ENCODE measurements at regions not wholly inside any gene's neighbourhood (a gene's known extent, or its start where the extent isn't known, plus 50 kb on each side); places are given as distances from the start of the nearest gene placed in this dataset.

DNA sequence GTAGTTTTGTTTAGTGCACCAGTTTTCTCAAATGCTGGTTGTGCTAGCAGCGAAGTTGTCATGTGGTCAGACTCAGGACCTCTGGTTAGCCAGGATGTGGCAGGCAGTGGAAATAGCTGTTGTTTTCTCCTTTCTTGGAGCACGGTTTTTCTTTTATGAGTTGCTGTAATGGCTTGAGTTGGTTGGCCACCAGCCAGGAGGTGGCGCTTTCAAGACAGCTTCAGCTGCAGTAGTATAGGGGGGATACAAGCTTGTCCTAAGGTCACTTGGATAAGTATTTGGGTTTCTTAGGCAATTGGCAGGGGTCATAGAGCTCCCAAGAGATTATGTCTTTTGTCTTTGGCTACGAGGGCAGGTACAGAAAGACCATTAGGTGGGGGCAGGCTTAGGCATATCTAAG, 274.2 kb upstream of the TARS1 start:
- Histone ChIP-seq H3K9ac (ENCODE audit: control insufficient read depth, extremely low read depth, insufficient read depth, low read length) (no peak overlapping the region), H3K9me1 (ENCODE audit: control insufficient read depth, extremely low read depth, insufficient read depth, low read length) (no peaks in the 10 kb centered on the region), H3K4me1 (ENCODE audit: control insufficient read depth, extremely low read depth, insufficient read depth, low read length) (no peaks in the 10 kb centered on the region), H3K79me2 (ENCODE audit: control insufficient read depth, insufficient read depth, low read length) (no peaks in the 10 kb centered on the region), H3K27me3 (ENCODE audit: control insufficient read depth, extremely low read depth, insufficient read depth, low read length) (no peaks in the 10 kb centered on the region), H2AFZ (ENCODE audit: control insufficient read depth, low read length) (no peak overlapping the region), H3K4me2 (ENCODE audit: control insufficient read depth, extremely low read depth, insufficient read depth, low read depth, low read length) (no peak overlapping the region), H3K4me3 (ENCODE audit: control insufficient read depth in 2 of 3, extremely low read depth in 1 of 3, insufficient read depth in 2 of 3, low read depth in 1 of 3, low read length in 3 of 3) (no peak overlapping the region), H4K20me1 (ENCODE audit: control insufficient read depth, extremely low read depth, insufficient read depth, low read length) (no peaks in the 10 kb centered on the region), H3K36me3 (ENCODE audit: control insufficient read depth in 2 of 2, extremely low read depth in 1 of 2, insufficient read depth in 2 of 2, low read length in 2 of 2) (no peaks in the 10 kb centered on the region), H3K9me3 (ENCODE audit: control insufficient read depth, low read depth, low read length) (no peaks in the 10 kb centered on the region), H3K27ac (ENCODE audit: control insufficient read depth, insufficient read depth, low read length) (no peak overlapping the region)
- no peak for TF ChIP-seq CTCF (optimal IDR thresholded peaks at IDR 0.05 in 1 of 3, IDR thresholded peaks at IDR 0.05 in 1 of 3, conservative IDR thresholded peaks at IDR 0.05 in 1 of 3; ENCODE audit: extremely low read depth in 1 of 3, insufficient read depth in 2 of 3, low read length in 3 of 3)
- TF ChIP-seq EZH2 (IDR thresholded peaks at IDR 0.05; ENCODE audit: low read length) = no peak
- dilution Hi-C loops (cut with MboI; ENCODE audit: extremely low pct_ligation_motif_present, low sequenced_read_pairs) = no loop called here
- no peak for DNase-seq (ENCODE audit: low read depth, low spot score)
- FAIRE-seq = no peak

DNA sequence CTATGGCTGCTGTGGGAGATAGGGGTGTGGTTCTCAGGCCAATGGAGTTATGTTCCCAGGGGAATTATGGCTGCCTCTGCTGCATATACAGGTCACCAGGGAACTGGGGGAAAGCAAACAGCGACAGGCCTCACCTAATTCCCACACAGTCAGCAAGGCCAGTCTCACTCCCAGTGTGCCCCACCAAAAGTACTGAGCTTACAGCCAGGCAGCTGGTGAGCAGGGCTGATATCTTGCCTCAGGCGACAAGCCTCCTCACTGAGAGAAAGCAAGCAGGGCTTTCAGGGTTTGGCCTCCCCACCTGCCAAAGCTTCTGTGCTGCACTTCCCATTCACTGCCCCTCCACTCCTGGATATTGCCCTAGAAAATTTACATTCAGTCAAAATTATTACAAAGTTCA, 273.8 kb upstream of the TARS1 start:
- Histone ChIP-seq H3K27me3 (ENCODE audit: control insufficient read depth, extremely low read depth, insufficient read depth, low read length) (no peaks in the 10 kb centered on the region), H3K9ac (ENCODE audit: control insufficient read depth, extremely low read depth, insufficient read depth, low read length) (no peak overlapping the region), H3K4me2 (ENCODE audit: control insufficient read depth, extremely low read depth, insufficient read depth, low read depth, low read length) (no peak overlapping the region), H3K27ac (ENCODE audit: control insufficient read depth, insufficient read depth, low read length) (no peak overlapping the region), H2AFZ (ENCODE audit: control insufficient read depth, low read length) (no peak overlapping the region), H3K9me1 (ENCODE audit: control insufficient read depth, extremely low read depth, insufficient read depth, low read length) (no peaks in the 10 kb centered on the region), H3K36me3 (ENCODE audit: control insufficient read depth in 2 of 2, extremely low read depth in 1 of 2, insufficient read depth in 2 of 2, low read length in 2 of 2) (no peaks in the 10 kb centered on the region), H3K4me1 (ENCODE audit: control insufficient read depth, extremely low read depth, insufficient read depth, low read length) (no peaks in the 10 kb centered on the region), H3K9me3 (ENCODE audit: control insufficient read depth, low read depth, low read length) (no peaks in the 10 kb centered on the region), H3K4me3 (ENCODE audit: control insufficient read depth in 2 of 3, extremely low read depth in 1 of 3, insufficient read depth in 2 of 3, low read depth in 1 of 3, low read length in 3 of 3) (no peak overlapping the region), H3K79me2 (ENCODE audit: control insufficient read depth, insufficient read depth, low read length) (no peaks in the 10 kb centered on the region), H4K20me1 (ENCODE audit: control insufficient read depth, extremely low read depth, insufficient read depth, low read length) (no peaks in the 10 kb centered on the region)
- FAIRE-seq (no peak), DNase-seq (ENCODE audit: low read depth, low spot score) (no peak)
- dilution Hi-C loops (cut with MboI; ENCODE audit: extremely low pct_ligation_motif_present, low sequenced_read_pairs) = no loop called here
- TF ChIP-seq CTCF (optimal IDR thresholded peaks at IDR 0.05 in 1 of 3, IDR thresholded peaks at IDR 0.05 in 1 of 3, conservative IDR thresholded peaks at IDR 0.05 in 1 of 3; ENCODE audit: extremely low read depth in 1 of 3, insufficient read depth in 2 of 3, low read length in 3 of 3) (no peak), EZH2 (IDR thresholded peaks at IDR 0.05; ENCODE audit: low read length) (no peak)
